ENCODE measurements at regions not wholly inside any gene's neighbourhood (a gene's known extent, or its start where the extent isn't known, plus 50 kb on each side); places are given as distances from the start of the nearest gene placed in this dataset.

DNA sequence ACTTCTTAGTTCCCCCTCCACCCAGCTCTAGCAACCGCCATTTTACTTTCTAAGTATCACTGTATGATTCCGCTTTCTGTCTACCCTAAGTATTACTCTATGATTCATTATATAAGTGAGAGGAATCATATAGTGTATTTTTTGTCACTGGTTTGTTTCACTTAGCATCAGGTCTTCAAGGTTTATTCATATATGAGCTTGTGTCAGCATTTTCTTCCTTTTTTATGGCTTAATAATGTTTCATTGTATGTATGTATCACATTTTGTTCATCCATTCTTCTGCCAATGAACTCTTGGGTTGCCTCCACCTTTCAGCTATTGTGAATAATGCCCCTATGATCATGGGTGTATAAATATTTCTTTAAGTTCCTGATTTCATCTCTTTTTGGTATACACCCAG is 222.8 kb downstream of the SNCAIP start:
- Histone ChIP-seq H3K9ac (ENCODE audit: insufficient read depth in 1 of 2, low read length in 2 of 2) (no peak overlapping the region), H3K4me1 (ENCODE audit: control insufficient read depth in 5 of 5, insufficient read depth in 5 of 5, low read length in 5 of 5) (no peaks in the 10 kb centered on the region), H3K27ac (ENCODE audit: low read depth in 1 of 2, low read length in 1 of 2) (no peak overlapping the region), H3K36me3 (ENCODE audit: control insufficient read depth in 4 of 4, insufficient read depth in 4 of 4, low read length in 4 of 4) (no peaks in the 10 kb centered on the region), H3K27me3 (ENCODE audit: control insufficient read depth in 3 of 3, insufficient read depth in 3 of 3, low read length in 2 of 3) (no peaks in the 10 kb centered on the region), H3K4me3 (no peak overlapping the region), H3K9me3 (ENCODE audit: control insufficient read depth in 4 of 4, insufficient read depth in 3 of 4, low read length in 3 of 4) (no peaks in the 10 kb centered on the region)
- ATAC-seq (ENCODE audit: insufficient read depth, low FRiP score) (no peak), DNase-seq (no peak)
- TF ChIP-seq CTCF (IDR thresholded peaks at IDR 0.05; ENCODE audit: control extremely low read depth, extremely low read depth): no peak
- WGBS, 2 donors: 68 to 73% methylated on average over 2 of the region's 2 CpGs

GRCh38 chr5:122541388-122541787 is 229.4 kb downstream of the SNCAIP start:
- Histone ChIP-seq H3K27me3 (ENCODE audit: control insufficient read depth in 3 of 3, insufficient read depth in 3 of 3, low read length in 2 of 3) (no peaks in the 10 kb centered on the region), H3K9ac (ENCODE audit: insufficient read depth in 1 of 2, low read length in 2 of 2) (no peak overlapping the region), H3K27ac (ENCODE audit: low read depth in 1 of 2, low read length in 1 of 2) (no peak overlapping the region), H3K36me3 (ENCODE audit: control insufficient read depth in 4 of 4, insufficient read depth in 4 of 4, low read length in 4 of 4) (no peaks in the 10 kb centered on the region), H3K4me3 (no peak overlapping the region), H3K9me3 (ENCODE audit: control insufficient read depth in 4 of 4, insufficient read depth in 3 of 4, low read length in 3 of 4) (no peaks in the 10 kb centered on the region), H3K4me1 (ENCODE audit: control insufficient read depth in 5 of 5, insufficient read depth in 5 of 5, low read length in 5 of 5) (peaks cover 0 to 3% (median 0%) of the 10 kb centered on the region in 5 donors)
- DNase-seq: no peak
- no peak for TF ChIP-seq CTCF (IDR thresholded peaks at IDR 0.05; ENCODE audit: control extremely low read depth, extremely low read depth)
- 66 to 84% methylated on average over 1 of the region's 1 CpG for WGBS, 2 donors
- ATAC-seq (ENCODE audit: insufficient read depth, low FRiP score): no peak

GRCh38 chr5:122545986-122546385 is 228.9 kb upstream of the SNX2 start:
- H3K9me3 ChIP-seq (ENCODE audit: control insufficient read depth in 4 of 4, insufficient read depth in 3 of 4, low read length in 3 of 4): no peaks in the 10 kb centered on the region
- ATAC-seq (ENCODE audit: insufficient read depth, low FRiP score): no peak
- TF ChIP-seq CTCF (IDR thresholded peaks at IDR 0.05; ENCODE audit: control extremely low read depth, extremely low read depth): no peak
- peaks cover 0 to 3% (median 0%) of the 10 kb centered on the region in 5 donors for H3K4me1 ChIP-seq (ENCODE audit: control insufficient read depth in 5 of 5, insufficient read depth in 5 of 5, low read length in 5 of 5)
- no peak for DNase-seq
- no peak overlapping the region for H3K27ac ChIP-seq (ENCODE audit: low read depth in 1 of 2, low read length in 1 of 2)
- no peaks in the 10 kb centered on the region for H3K27me3 ChIP-seq (ENCODE audit: control insufficient read depth in 3 of 3, insufficient read depth in 3 of 3, low read length in 2 of 3)
- H3K4me3 ChIP-seq: no peak overlapping the region
- no peaks in the 10 kb centered on the region for H3K36me3 ChIP-seq (ENCODE audit: control insufficient read depth in 4 of 4, insufficient read depth in 4 of 4, low read length in 4 of 4)
- WGBS, 2 donors: 76 to 85% methylated on average over 3 of the region's 3 CpGs
- no peak overlapping the region for H3K9ac ChIP-seq (ENCODE audit: insufficient read depth in 1 of 2, low read length in 2 of 2)

DNA sequence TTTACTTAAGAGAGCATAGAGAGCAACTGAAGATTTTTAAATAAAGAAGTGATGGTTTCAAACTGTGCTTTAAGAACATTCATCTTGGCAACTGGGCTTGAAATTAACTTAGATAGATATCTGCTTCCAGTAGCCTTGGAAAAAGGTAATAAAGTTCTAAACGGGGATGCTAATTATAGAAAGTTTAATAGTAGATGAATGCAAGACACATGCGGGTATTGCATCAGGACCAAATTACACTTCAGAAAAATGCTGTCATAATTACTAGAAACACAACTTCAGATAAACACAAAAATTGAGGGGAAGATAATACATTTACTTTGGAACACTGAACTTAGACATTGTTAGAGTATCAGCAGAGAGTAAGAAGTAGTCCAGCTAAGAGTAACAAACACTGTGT is 227.7 kb upstream of the SNX2 start:
- H3K9ac ChIP-seq (ENCODE audit: insufficient read depth in 1 of 2, low read length in 2 of 2): no peak overlapping the region
- H3K9me3 ChIP-seq (ENCODE audit: control insufficient read depth in 4 of 4, insufficient read depth in 3 of 4, low read length in 3 of 4): no peaks in the 10 kb centered on the region
- ATAC-seq (ENCODE audit: insufficient read depth, low FRiP score) (no peak), DNase-seq (no peak)
- no peaks in the 10 kb centered on the region for H3K4me1 ChIP-seq (ENCODE audit: control insufficient read depth in 5 of 5, insufficient read depth in 5 of 5, low read length in 5 of 5)
- 84 to 89% methylated on average over 2 of the region's 2 CpGs for WGBS, 2 donors
- no peaks in the 10 kb centered on the region for H3K36me3 ChIP-seq (ENCODE audit: control insufficient read depth in 4 of 4, insufficient read depth in 4 of 4, low read length in 4 of 4)
- no peak for TF ChIP-seq CTCF (IDR thresholded peaks at IDR 0.05; ENCODE audit: control extremely low read depth, extremely low read depth)
- no peaks in the 10 kb centered on the region for H3K27me3 ChIP-seq (ENCODE audit: control insufficient read depth in 3 of 3, insufficient read depth in 3 of 3, low read length in 2 of 3)
- no peak overlapping the region for H3K4me3 ChIP-seq
- no peak overlapping the region for H3K27ac ChIP-seq (ENCODE audit: low read depth in 1 of 2, low read length in 1 of 2)

All from lung (tissue), 11 donors.